MM.1S (cell line): ENCODE measurements at regions not wholly inside any gene's neighbourhood (a gene's known extent, or its start where the extent isn't known, plus 50 kb on each side); places are given as distances from the start of the nearest gene placed in this dataset.

ENCODE experiments used
- EZH2 ChIP-seq: fragments of 300-600 bp; sonication (generic); optimal IDR thresholded peaks from 2 replicates; pipeline ENCODE3; 2017; ENCODE audit warnings: low read depth, mild to moderate bottlenecking, antibody characterized with exemption, low read length, mixed read lengths
- TF ChIP-seq, protein P1 (sequence below): fragments of 300-600 bp; sonication (generic); IDR thresholded peaks from 2 replicates; pipeline ENCODE4 v1.5.1; 2016; ENCODE audit warnings: antibody characterized with exemption, low read length, mixed read lengths

DNA sequence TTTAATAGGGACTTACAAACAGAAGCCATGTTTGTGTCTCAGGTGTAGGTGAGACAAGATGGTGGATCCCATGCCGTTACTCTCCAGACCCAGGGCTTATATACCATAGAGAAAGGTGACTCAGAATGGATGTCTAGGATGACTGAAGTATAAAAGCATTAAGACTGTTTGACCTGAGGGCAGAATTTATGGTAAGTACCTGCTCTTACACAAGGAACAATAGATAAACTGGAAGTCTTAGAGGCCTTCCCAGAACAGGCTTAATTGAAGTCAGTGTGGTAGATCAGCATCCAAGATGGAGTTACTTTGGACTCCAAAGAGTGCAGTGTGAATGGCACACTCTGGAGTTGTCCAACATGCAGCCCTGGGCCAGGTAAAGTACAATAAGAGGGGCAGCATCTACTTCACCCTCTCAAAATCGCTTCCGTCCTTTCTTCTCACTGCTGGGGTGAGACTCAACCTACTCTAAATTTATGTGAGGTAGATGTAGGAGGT lies 387.0 kb upstream of the DDI1 start:
- TF ChIP-seq, protein P1, sequence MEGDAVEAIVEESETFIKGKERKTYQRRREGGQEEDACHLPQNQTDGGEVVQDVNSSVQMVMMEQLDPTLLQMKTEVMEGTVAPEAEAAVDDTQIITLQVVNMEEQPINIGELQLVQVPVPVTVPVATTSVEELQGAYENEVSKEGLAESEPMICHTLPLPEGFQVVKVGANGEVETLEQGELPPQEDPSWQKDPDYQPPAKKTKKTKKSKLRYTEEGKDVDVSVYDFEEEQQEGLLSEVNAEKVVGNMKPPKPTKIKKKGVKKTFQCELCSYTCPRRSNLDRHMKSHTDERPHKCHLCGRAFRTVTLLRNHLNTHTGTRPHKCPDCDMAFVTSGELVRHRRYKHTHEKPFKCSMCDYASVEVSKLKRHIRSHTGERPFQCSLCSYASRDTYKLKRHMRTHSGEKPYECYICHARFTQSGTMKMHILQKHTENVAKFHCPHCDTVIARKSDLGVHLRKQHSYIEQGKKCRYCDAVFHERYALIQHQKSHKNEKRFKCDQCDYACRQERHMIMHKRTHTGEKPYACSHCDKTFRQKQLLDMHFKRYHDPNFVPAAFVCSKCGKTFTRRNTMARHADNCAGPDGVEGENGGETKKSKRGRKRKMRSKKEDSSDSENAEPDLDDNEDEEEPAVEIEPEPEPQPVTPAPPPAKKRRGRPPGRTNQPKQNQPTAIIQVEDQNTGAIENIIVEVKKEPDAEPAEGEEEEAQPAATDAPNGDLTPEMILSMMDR: no peak
- no peak for TF ChIP-seq EZH2
